ENCODE measurements at regions not wholly inside any gene's neighbourhood (a gene's known extent, or its start where the extent isn't known, plus 50 kb on each side); places are given as distances from the start of the nearest gene placed in this dataset.

DNA sequence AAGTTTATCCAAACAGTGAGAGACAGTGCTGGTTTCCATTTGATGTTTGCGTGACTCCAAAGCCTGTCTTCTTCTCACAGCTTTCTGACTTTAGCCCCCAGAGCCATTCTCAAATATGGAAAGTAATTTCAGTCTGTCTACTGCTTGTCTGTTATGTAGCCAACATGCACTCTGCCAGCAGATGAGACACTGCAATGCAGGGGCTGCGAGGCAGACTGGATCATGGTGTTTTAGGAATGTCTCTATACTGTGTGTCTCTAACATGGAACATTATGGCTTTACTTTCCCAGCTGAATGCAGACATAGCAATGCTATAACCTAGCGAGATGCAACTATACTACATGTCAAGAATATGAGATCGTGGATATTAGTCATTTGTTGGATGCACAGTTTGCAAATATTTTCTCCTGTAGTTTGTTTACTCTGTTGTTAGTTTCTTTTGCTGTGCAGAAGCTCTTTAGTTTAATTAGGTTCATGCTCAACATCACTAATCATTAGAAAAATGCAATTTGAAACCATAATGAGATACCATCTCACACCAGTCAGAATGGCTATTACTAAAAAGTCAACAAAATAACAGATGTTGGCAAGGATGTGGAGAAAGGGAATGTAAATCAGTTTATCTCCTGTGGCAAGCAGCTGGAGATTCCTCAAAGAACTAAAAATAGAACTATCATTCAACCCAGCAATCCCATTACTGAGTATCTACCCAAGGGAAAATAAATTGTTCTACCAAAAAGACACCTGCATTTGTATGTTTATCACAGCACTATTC is 235.8 kb upstream of the TMTC1 start:
- intact Hi-C loops (cut with DNase I; ENCODE audit: low total_unique reads), result no loop called here
- TF ChIP-seq POLR2A (IDR thresholded peaks at IDR 0.05), result no peak
- TF ChIP-seq, protein P1, sequence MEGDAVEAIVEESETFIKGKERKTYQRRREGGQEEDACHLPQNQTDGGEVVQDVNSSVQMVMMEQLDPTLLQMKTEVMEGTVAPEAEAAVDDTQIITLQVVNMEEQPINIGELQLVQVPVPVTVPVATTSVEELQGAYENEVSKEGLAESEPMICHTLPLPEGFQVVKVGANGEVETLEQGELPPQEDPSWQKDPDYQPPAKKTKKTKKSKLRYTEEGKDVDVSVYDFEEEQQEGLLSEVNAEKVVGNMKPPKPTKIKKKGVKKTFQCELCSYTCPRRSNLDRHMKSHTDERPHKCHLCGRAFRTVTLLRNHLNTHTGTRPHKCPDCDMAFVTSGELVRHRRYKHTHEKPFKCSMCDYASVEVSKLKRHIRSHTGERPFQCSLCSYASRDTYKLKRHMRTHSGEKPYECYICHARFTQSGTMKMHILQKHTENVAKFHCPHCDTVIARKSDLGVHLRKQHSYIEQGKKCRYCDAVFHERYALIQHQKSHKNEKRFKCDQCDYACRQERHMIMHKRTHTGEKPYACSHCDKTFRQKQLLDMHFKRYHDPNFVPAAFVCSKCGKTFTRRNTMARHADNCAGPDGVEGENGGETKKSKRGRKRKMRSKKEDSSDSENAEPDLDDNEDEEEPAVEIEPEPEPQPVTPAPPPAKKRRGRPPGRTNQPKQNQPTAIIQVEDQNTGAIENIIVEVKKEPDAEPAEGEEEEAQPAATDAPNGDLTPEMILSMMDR (IDR thresholded peaks at IDR 0.05 in 8 of 11, conservative IDR thresholded peaks at IDR 0.05 in 3 of 11), result no peak
- TF ChIP-seq POLR2AphosphoS5 (IDR thresholded peaks at IDR 0.05), result no peak
- peaks cover 0 to 9% (median 6%) of the 10 kb centered on the region in 8 donors for H3K9me3 ChIP-seq
- H3K27ac ChIP-seq, result no peak overlapping the region
- no peaks in the 10 kb centered on the region for H3K4me1 ChIP-seq
- no peaks in the 10 kb centered on the region for H3K36me3 ChIP-seq
- no peak for DNase-seq
- WGBS, 5 donors, result 72 to 86% (median 74%) methylated on average over 4 of the region's 4 CpGs
- H3K4me3 ChIP-seq, result no peak overlapping the region
- no peaks in the 10 kb centered on the region for H3K27me3 ChIP-seq (replicated peaks in 1 of 7)

DNA sequence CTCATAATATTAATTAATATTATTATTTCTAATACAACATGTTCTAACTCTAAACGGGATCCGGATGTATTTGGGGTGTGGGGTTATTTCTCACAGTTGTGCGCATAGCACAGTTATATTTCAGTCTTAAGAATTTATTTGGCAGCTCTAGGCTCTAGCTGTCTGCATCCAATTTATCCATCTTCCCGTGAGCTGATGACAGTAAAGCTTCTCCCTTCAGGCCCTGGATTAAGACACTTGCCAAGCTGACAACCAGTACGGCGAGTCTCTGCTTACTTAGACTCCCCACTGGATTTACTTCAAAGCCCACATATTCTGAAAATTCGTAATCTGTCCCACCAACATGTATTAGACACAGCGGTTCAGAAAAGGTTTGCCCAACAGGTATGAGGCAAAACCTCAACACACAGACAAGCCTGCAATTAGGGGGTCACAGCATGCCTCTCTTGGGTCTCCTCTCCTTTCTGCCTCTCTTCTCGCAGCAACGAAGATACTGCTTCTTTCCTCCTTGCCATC is 232.9 kb upstream of the TMTC1 start:
- TF ChIP-seq POLR2AphosphoS5 (IDR thresholded peaks at IDR 0.05) (no peak), POLR2A (IDR thresholded peaks at IDR 0.05) (no peak)
- TF ChIP-seq, protein P1 (IDR thresholded peaks at IDR 0.05 in 8 of 11, conservative IDR thresholded peaks at IDR 0.05 in 3 of 11), result no peak
- 89 to 93% (median 91%) methylated on average over 10 of the region's 10 CpGs for WGBS, 5 donors
- intact Hi-C loops (cut with DNase I; ENCODE audit: low total_unique reads), result no loop called here

DNA sequence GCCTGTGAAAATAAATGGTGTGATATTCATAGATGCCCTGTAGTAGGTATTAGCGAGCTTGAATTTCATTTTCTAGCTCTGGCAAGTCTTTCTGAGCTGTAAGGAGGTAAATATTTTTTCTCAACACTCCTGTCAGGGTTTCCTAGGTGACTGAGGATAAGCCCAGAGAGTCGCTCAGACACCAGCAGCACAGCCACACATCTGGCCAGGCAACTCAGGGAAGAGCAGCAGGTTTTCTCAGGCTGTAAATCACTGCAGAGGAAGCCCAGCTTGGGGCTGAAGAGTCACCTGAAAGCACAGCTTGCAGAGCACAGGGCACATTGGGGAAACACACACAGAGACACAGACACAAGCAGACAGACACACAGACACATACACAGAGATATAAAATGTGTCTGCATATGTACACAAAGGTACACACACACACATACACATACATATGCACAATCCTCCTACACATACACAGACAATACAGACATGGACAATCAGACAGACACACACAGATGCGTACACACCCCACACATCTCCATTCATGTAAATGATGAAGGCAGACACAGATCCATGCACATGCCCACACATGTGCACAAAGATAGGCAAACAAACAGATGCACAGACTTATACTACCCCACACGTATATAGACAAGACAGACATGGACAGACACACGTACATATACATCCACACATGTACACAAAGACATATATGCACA is 232.0 kb upstream of the TMTC1 start:
- intact Hi-C loops (cut with DNase I; ENCODE audit: low total_unique reads), result no loop called here
- H3K4me1 ChIP-seq, result no peaks in the 10 kb centered on the region
- no peaks in the 10 kb centered on the region for H3K27me3 ChIP-seq (replicated peaks in 1 of 7)
- no peaks in the 10 kb centered on the region for H3K36me3 ChIP-seq
- WGBS, 5 donors, result 75 to 84% (median 78%) methylated on average over 5 of the region's 5 CpGs
- TF ChIP-seq POLR2AphosphoS5 (IDR thresholded peaks at IDR 0.05), result no peak
- TF ChIP-seq POLR2A (IDR thresholded peaks at IDR 0.05), result no peak
- TF ChIP-seq, protein P1 (IDR thresholded peaks at IDR 0.05 in 8 of 11, conservative IDR thresholded peaks at IDR 0.05 in 3 of 11), result no peak
- no peak for DNase-seq
- H3K4me3 ChIP-seq, result no peak overlapping the region
- H3K27ac ChIP-seq, result no peak overlapping the region
- H3K9me3 ChIP-seq, result no peaks in the 10 kb centered on the region

More for the DNA sequence above, 232.9 kb upstream of the TMTC1 start:
- DNase-seq, result no peak
- H3K9me3 ChIP-seq, result no peaks in the 10 kb centered on the region
- no peaks in the 10 kb centered on the region for H3K27me3 ChIP-seq (replicated peaks in 1 of 7)
- H3K36me3 ChIP-seq, result no peaks in the 10 kb centered on the region
- no peak overlapping the region for H3K4me3 ChIP-seq
- H3K27ac ChIP-seq, result no peak overlapping the region
- no peaks in the 10 kb centered on the region for H3K4me1 ChIP-seq

DNA sequence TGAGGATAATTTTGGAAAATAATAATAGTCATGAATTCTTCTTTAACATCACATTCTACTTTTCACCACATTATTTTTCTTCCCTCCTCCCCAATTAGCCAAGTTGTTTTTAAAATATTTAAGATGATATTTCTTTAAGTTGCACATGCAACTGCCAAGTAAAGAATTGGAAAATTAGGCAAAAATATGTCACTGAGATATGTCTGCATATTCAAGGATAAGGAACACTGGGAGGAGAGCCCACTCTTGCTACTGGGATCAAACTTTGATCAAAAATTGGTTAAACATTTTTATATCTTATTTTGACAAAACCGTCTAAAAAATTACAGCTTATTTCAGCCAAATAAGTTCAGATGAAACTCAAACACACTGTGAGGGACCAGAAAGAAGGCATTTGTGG is 231.2 kb upstream of the TMTC1 start:
- no peaks in the 10 kb centered on the region for H3K27me3 ChIP-seq (replicated peaks in 1 of 7)
- no peak overlapping the region for H3K27ac ChIP-seq
- TF ChIP-seq POLR2AphosphoS5 (IDR thresholded peaks at IDR 0.05), result no peak
- TF ChIP-seq, protein P1 (IDR thresholded peaks at IDR 0.05 in 8 of 11, conservative IDR thresholded peaks at IDR 0.05 in 3 of 11), result no peak
- TF ChIP-seq POLR2A (IDR thresholded peaks at IDR 0.05), result no peak
- WGBS, 5 donors, result 75 to 91% (median 88%) methylated on average over 1 of the region's 1 CpG
- intact Hi-C loops (cut with DNase I; ENCODE audit: low total_unique reads), result no loop called here
- no peaks in the 10 kb centered on the region for H3K4me1 ChIP-seq
- no peaks in the 10 kb centered on the region for H3K9me3 ChIP-seq
- H3K36me3 ChIP-seq, result no peaks in the 10 kb centered on the region
- H3K4me3 ChIP-seq, result no peak overlapping the region
- DNase-seq, result no peak

Data from spleen (tissue), 11 donors.